ENCODE measurements at regions not wholly inside any gene's neighbourhood (a gene's known extent, or its start where the extent isn't known, plus 50 kb on each side); places are given as distances from the start of the nearest gene placed in this dataset.

DNA sequence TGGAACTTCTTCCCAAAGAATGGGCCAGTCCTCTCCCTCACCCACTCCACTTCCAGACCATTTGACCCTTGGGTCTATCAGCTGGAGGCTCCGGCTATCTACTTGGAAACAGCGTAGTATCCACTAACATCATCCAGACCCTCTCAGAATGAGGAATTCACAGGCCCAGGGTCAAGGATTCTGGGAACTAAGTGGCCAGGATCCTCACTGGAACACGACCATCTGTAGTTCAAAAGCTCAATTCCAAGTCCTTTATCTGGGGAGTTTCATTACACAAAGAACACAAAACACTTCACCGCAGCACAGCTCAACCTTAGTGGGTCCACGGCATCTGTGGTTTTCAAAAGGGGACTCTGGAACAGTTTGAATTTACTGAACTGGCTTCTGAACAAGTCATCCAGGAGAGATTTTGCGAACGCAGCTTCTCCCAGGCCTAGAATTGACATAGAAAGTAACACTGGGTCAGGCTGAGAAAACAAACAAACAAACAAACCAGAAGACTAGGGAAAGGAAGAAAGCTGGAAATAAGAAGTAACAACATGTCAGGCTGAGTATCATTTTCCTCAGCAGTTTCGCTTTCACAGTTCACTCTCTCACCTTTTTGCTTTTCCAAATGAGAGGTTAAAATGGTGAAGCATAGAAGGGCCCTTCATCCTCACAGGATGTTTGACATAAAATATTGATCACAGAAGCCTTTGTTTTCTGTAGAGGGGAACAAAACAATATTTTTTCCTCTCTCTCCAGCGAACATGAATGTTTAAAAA, 57.6 kb upstream of the USP6NL start:
- TF ChIP-seq POLR2AphosphoS5 (IDR thresholded peaks at IDR 0.05; ENCODE audit: low read depth, low read length) (no peak), TAF1 (IDR thresholded peaks at IDR 0.05; ENCODE audit: borderline replicate concordance, low read depth, low read length) (no peak), POLR2A (IDR thresholded peaks at IDR 0.05; ENCODE audit: low read depth, low read length) (no peak)
